ENCODE measurements at regions not wholly inside any gene's neighbourhood (a gene's known extent, or its start where the extent isn't known, plus 50 kb on each side); places are given as distances from the start of the nearest gene placed in this dataset.

GRCh38 chr1:5620997-5621396 is 371.2 kb downstream of the NPHP4 start (continued):
- TF ChIP-seq REST (IDR thresholded peaks at IDR 0.05; ENCODE audit: low read depth) (peak; percentile 14; the same call in 1 of the 2 replicates), POLR2AphosphoS5 (IDR thresholded peaks at IDR 0.05; ENCODE audit: low read depth, low read length) (no peak), TCF7L2 (IDR thresholded peaks at IDR 0.05; ENCODE audit: borderline replicate concordance, extremely low read depth, insufficient read depth, insufficient read length) (no peak), CBX3 (IDR thresholded peaks at IDR 0.05; ENCODE audit: low read depth) (no peak), JUND (IDR thresholded peaks at IDR 0.05) (no peak), ZFX (IDR thresholded peaks at IDR 0.05) (no peak), SIN3A (IDR thresholded peaks at IDR 0.05; ENCODE audit: low read depth) (no peak), ELF1 (IDR thresholded peaks at IDR 0.05; ENCODE audit: borderline replicate concordance, low read depth) (no peak), SRF (IDR thresholded peaks at IDR 0.05; ENCODE audit: low read depth) (no peak), SP1 (IDR thresholded peaks at IDR 0.05; ENCODE audit: low read depth) (no peak), RAD21 (IDR thresholded peaks at IDR 0.05; ENCODE audit: low read depth) (peak; percentile 75), ATF3 (IDR thresholded peaks at IDR 0.05) (no peak)

GRCh38 chr1:5620418-5620817 is 371.8 kb downstream of the NPHP4 start:
- H3K36me3 ChIP-seq (ENCODE audit: control insufficient read depth in 1 of 2, insufficient read depth in 2 of 2, low read length in 2 of 2), result no peaks in the 10 kb centered on the region
- no peaks in the 10 kb centered on the region for H3K9me2 ChIP-seq (ENCODE audit: insufficient read depth)
- no peak overlapping the region for H3K4me3 ChIP-seq (replicated peaks in 1 of 2; ENCODE audit: low read depth in 1 of 2, low read length in 2 of 2)
- ChIA-PET RAD21 (ENCODE audit: low non-redundant PET in 1 of 2, low total read pairs in 2 of 2, uncharacterized antibody in 2 of 2, unreplicated experiment in 2 of 2) (no interaction called here), POLR2A (no interaction called here), CTCF (interaction anchor here (1.3 kb wide), 1 partner anchor 110 kb away, joined by 6 read pairs; no protein-coding TSS in a partner anchor)
- H4K20me1 ChIP-seq (ENCODE audit: insufficient read depth), result no peaks in the 10 kb centered on the region
- ATAC-seq, result no peak
- peaks cover 22% of the 10 kb centered on the region; the same call in 1 of the 2 replicates for H3K27me3 ChIP-seq (ENCODE audit: insufficient read depth, low read length)
- H3K9ac ChIP-seq (ENCODE audit: low read length), result no peak overlapping the region
- no peak overlapping the region for H2AFZ ChIP-seq (ENCODE audit: low read depth, low read length, poor library complexity, severe bottlenecking)
- H3K4me2 ChIP-seq (ENCODE audit: low read length), result no peak overlapping the region
- no peaks in the 10 kb centered on the region for H3K4me1 ChIP-seq (ENCODE audit: control insufficient read depth in 1 of 2, insufficient read depth in 2 of 2, low read length in 2 of 2)
- intact Hi-C loops (cut with micrococcal nuclease), result loop anchor here (2.0 kb wide), 1 partner anchor 1710 kb away; no protein-coding TSS in a partner anchor
- H3K79me2 ChIP-seq (ENCODE audit: insufficient read depth, low read length), result no peaks in the 10 kb centered on the region
- DNase-seq (ENCODE audit: low read depth, low spot score), result no peak
- H3K9me3 ChIP-seq (ENCODE audit: control insufficient read depth in 1 of 2, insufficient read depth in 1 of 2, low read depth in 1 of 2, low read length in 2 of 2), result no peaks in the 10 kb centered on the region
- H3K27ac ChIP-seq (ENCODE audit: low read depth, low read length), result no peak overlapping the region
- BruUV-seq (replicated peaks), result no TSS peak
- no peak for TF ChIP-seq FOSL1 (IDR thresholded peaks at IDR 0.05; ENCODE audit: low read depth)
- TF ChIP-seq RAD21 (IDR thresholded peaks at IDR 0.05; ENCODE audit: low read depth), result no peak
- TF ChIP-seq CEBPB (IDR thresholded peaks at IDR 0.05; ENCODE audit: low read depth), result no peak
- no peak for TF ChIP-seq CBX3 (IDR thresholded peaks at IDR 0.05; ENCODE audit: low read depth)
- no peak for TF ChIP-seq MAX (IDR thresholded peaks at IDR 0.05)
- TF ChIP-seq SRF (IDR thresholded peaks at IDR 0.05; ENCODE audit: low read depth), result no peak
- TF ChIP-seq REST (IDR thresholded peaks at IDR 0.05; ENCODE audit: low read depth), result no peak
- no peak for TF ChIP-seq ELF1 (IDR thresholded peaks at IDR 0.05; ENCODE audit: borderline replicate concordance, low read depth)
- TF ChIP-seq ZNF274 (IDR thresholded peaks at IDR 0.05; ENCODE audit: low read depth, low read length), result no peak
- TF ChIP-seq SIN3A (IDR thresholded peaks at IDR 0.05; ENCODE audit: low read depth), result no peak

All from HCT116 (cell line).